A549 (cell line): ENCODE measurements at regions not wholly inside any gene's neighbourhood (a gene's known extent, or its start where the extent isn't known, plus 50 kb on each side); places are given as distances from the start of the nearest gene placed in this dataset.

Source experiments
- ATAC-seq, 2 experiments: fragments of 200-7000 bp in 1 of 2; fragments of >200 bp in 1 of 2; cut with Nextera tagmentation in 1 of 2; cut with Tn5 transposase in 1 of 2; 3 replicates each; pipeline versions ENCODE4 v1.8.0 to v1.9.1; 2018 to 2020; ENCODE audit warnings: mild to moderate bottlenecking in 1 of 2, moderate library complexity in 1 of 2
- CTCF ChIA-PET: fragments of 300-600 bp; sonication (Branson Sonifier 250); formaldehyde crosslinking; extraction: SDS; loops from one replicate; lab custom pipeline; 2021; ENCODE audit warnings: antibody characterized with exemption, inconsistent platforms; lab: Yijun Ruan, JAX
- POLR2A ChIA-PET: fragments of 350-600 bp; formaldehyde crosslinking; extraction: SDS; loops from one replicate; lab custom pipeline; 2021; ENCODE audit warnings: antibody characterized with exemption, inconsistent platforms; lab: Yijun Ruan, JAX
- DNase-seq, 2 experiments: peaks; one replicate each; pipeline versions ENCODE4 v3.0.0 to v3.0.0-alpha.2; 2011 to 2016; ENCODE audit warnings: low read depth in 1 of 2, low spot score in 1 of 2
- FAIRE-seq: peaks from 2 replicates; lab custom pipeline; 2011; peaks lifted over from hg19 to GRCh38; lab: Jason Lieb, UNC
- H3K27ac ChIP-seq, 2 experiments: fragments of >200 bp; sonication (Bioruptor Twin); formaldehyde crosslinking; 3 replicates each; pipeline ENCODE4 v1.5.1; 2016 to 2017
- H3K4me1 ChIP-seq: fragments of >200 bp; sonication (Bioruptor Twin); formaldehyde crosslinking; 3 replicates; pipeline ENCODE4 v1.6.1; 2016
- H3K4me2 ChIP-seq: fragments of >200 bp; sonication (Bioruptor Twin); formaldehyde crosslinking; 3 replicates; pipeline ENCODE4 v1.6.1; 2016
- H3K4me3 ChIP-seq: fragments of >200 bp; sonication (Bioruptor Twin); formaldehyde crosslinking; 3 replicates; pipeline ENCODE4 v1.5.1; 2016
- H3K9me3 ChIP-seq: fragments of >200 bp; sonication (Bioruptor Twin); formaldehyde crosslinking; 3 replicates; pipeline ENCODE4 v1.6.1; 2016
- BHLHE40 ChIP-seq: IDR thresholded peaks from 2 replicates; pipeline ENCODE4 v1.6.1; 2012; ENCODE audit warnings: low read depth, low read length, inconsistent platforms
- CBX2 ChIP-seq: fragments of 200-600 bp; sonication (generic); IDR thresholded peaks from 2 replicates; pipeline ENCODE4 v1.6.1; 2016; ENCODE audit warnings: low read depth, mild to moderate bottlenecking, borderline replicate concordance
- CBX8 ChIP-seq: fragments of 200-600 bp; sonication (generic); IDR thresholded peaks from 2 replicates; pipeline ENCODE4 v1.6.1; 2016
- CEBPB ChIP-seq, 2 experiments: fragments of >200 bp in 1 of 2; sonication (Bioruptor Twin) in 1 of 2; formaldehyde crosslinking in 1 of 2; IDR thresholded peaks; 2 replicates each; pipeline ENCODE4 v1.6.1; 2012 to 2016
- GATA3 ChIP-seq: IDR thresholded peaks from 2 replicates; pipeline ENCODE4 v1.6.1; 2012; ENCODE audit warnings: borderline replicate concordance
- HDAC2 ChIP-seq: fragments of 200-600 bp; sonication (generic); IDR thresholded peaks from 2 replicates; pipeline ENCODE4 v1.6.1; 2016
- HOXA7 ChIP-seq: fragments of 250-450 bp; sonication (Bioruptor Pico); IDR thresholded peaks from 2 replicates; pipeline ENCODE4 v1.5.0; 2020; ENCODE audit warnings: mild to moderate bottlenecking, moderate library complexity
- HOXB5 ChIP-seq: fragments of 250-450 bp; sonication (Bioruptor Pico); IDR thresholded peaks from 2 replicates; pipeline ENCODE4 v1.5.0; 2020; ENCODE audit warnings: mild to moderate bottlenecking, moderate library complexity
- JUN ChIP-seq, 2 experiments: fragments of >200 bp; sonication (Bioruptor Twin); formaldehyde crosslinking; IDR thresholded peaks; 2 replicates in 1 of 2; 3 replicates in 1 of 2; pipeline ENCODE4 v1.6.1; 2016 to 2017
- MAFK ChIP-seq: fragments of 450-650 bp; IDR thresholded peaks from 2 replicates; pipeline ENCODE4 v1.6.1; 2014; ENCODE audit not compliant: partially characterized antibody
- MAZ ChIP-seq: fragments of 150-350 bp; IDR thresholded peaks from 2 replicates; pipeline ENCODE4 v1.6.1; 2014; ENCODE audit warnings: antibody characterized with exemption, low read depth, low read length, borderline replicate concordance
- MYC ChIP-seq: IDR thresholded peaks from 2 replicates; pipeline ENCODE4 v1.6.1; 2012; ENCODE audit warnings: mild to moderate bottlenecking, inconsistent platforms, low read length, improper control_type of control experiment, borderline replicate concordance
- NFE2L2 ChIP-seq: fragments of 150-350 bp; conservative IDR thresholded peaks from 2 replicates; pipeline ENCODE4 v1.6.1; 2014; ENCODE audit warnings: low read length
- NR3C1 ChIP-seq: fragments of >200 bp; sonication (Bioruptor Twin); formaldehyde crosslinking; IDR thresholded peaks from 3 replicates; pipeline ENCODE4 v1.6.1; 2017
- PHF8 ChIP-seq: fragments of 200-600 bp; sonication (generic); IDR thresholded peaks from 2 replicates; pipeline ENCODE4 v1.6.1; 2016; ENCODE audit warnings: low read depth, mild to moderate bottlenecking, antibody characterized with exemption, moderate library complexity, borderline replicate concordance
- RFX5 ChIP-seq: fragments of 450-650 bp; IDR thresholded peaks from 2 replicates; pipeline ENCODE4 v1.7.1; 2014; ENCODE audit warnings: antibody characterized with exemption, mild to moderate bottlenecking, moderate library complexity
- RNF2 ChIP-seq: fragments of 200-600 bp; sonication (generic); IDR thresholded peaks from 2 replicates; pipeline ENCODE4 v1.6.1; 2016; ENCODE audit warnings: low read depth, mild to moderate bottlenecking, antibody characterized with exemption, moderate library complexity, borderline replicate concordance
- SREBF2 ChIP-seq: fragments of 450-650 bp; IDR thresholded peaks from 2 replicates; pipeline ENCODE4 v1.6.1; 2014; ENCODE audit warnings: mild to moderate bottlenecking, moderate library complexity
- ZSCAN20 ChIP-seq: fragments of 250-450 bp; sonication (Bioruptor Pico); IDR thresholded peaks from 2 replicates; pipeline ENCODE4 v1.8.0; 2022; ENCODE audit warnings: mild to moderate bottlenecking, moderate library complexity
- WGBS: methylation state at CpG from one replicate; pipeline ENCODE4 v1.1.6; 2017; ENCODE audit errors: missing lambda C conversion rate; 5-methylcytosine and 5-hydroxymethylcytosine counted together
- TF ChIP-seq, protein P1 (sequence below): fragments of 150-350 bp; IDR thresholded peaks from 2 replicates; pipeline ENCODE4 v1.6.1; 2014; ENCODE audit warnings: low read depth, mild to moderate bottlenecking, low read length
- TF ChIP-seq, protein P2 (sequence below): fragments of >200 bp; sonication (Bioruptor Twin); formaldehyde crosslinking; IDR thresholded peaks from 2 replicates; pipeline ENCODE4 v1.6.1; 2016
- TF ChIP-seq, protein P3 (sequence below): fragments of 250-450 bp; sonication (Bioruptor Pico); IDR thresholded peaks from 2 replicates; pipeline ENCODE4 v1.5.0; 2020; ENCODE audit warnings: low read depth, mild to moderate bottlenecking, moderate library complexity
- TF ChIP-seq, protein P4 (sequence below): IDR thresholded peaks from 2 replicates; pipeline ENCODE4 v1.6.1; 2012
- TF ChIP-seq, protein P5 (sequence below): fragments of 250-450 bp; sonication (Bioruptor Pico); IDR thresholded peaks from 2 replicates; pipeline ENCODE4 v1.5.0; 2021; ENCODE audit warnings: mild to moderate bottlenecking, moderate library complexity, borderline replicate concordance
- TF ChIP-seq, protein P6 (sequence below): fragments of >200 bp; sonication (Bioruptor Twin); formaldehyde crosslinking; IDR thresholded peaks from 3 replicates; pipeline ENCODE4 v1.5.1; 2016
- TF ChIP-seq, protein P7 (sequence below): fragments of 200-600 bp; sonication (generic); IDR thresholded peaks from 2 replicates; pipeline ENCODE4 v1.6.1; 2016; ENCODE audit warnings: antibody characterized with exemption, mild to moderate bottlenecking, moderate library complexity
- TF ChIP-seq, protein P8 (sequence below): IDR thresholded peaks from 2 replicates; pipeline ENCODE4 v1.6.1; 2012

DNA sequence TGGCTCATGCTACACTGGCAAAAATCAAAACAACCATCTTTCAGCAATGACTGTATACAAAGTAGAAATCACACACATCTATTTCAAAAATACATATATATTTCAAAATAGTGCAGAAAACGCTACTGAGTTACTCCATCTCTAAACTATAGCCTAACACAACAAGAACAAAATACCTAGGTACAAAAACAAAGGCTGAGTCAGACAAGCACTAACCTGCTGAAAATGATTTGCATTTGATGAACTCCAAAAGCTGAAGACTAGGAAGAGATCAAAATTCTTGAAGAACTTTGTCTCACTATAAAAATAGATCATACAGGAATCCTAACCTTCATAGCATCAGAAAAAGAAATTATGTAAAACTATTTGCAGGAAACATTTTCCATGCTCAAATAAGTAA is 381.6 kb downstream of the EFNB2 start (continued):
- TF ChIP-seq, protein P1, sequence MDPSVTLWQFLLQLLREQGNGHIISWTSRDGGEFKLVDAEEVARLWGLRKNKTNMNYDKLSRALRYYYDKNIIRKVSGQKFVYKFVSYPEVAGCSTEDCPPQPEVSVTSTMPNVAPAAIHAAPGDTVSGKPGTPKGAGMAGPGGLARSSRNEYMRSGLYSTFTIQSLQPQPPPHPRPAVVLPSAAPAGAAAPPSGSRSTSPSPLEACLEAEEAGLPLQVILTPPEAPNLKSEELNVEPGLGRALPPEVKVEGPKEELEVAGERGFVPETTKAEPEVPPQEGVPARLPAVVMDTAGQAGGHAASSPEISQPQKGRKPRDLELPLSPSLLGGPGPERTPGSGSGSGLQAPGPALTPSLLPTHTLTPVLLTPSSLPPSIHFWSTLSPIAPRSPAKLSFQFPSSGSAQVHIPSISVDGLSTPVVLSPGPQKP = no peak
- no peak for TF ChIP-seq JUN (IDR thresholded peaks at IDR 0.05)
- TF ChIP-seq, protein P2, sequence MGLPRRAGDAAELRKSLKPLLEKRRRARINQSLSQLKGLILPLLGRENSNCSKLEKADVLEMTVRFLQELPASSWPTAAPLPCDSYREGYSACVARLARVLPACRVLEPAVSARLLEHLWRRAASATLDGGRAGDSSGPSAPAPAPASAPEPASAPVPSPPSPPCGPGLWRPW = no peak

DNA sequence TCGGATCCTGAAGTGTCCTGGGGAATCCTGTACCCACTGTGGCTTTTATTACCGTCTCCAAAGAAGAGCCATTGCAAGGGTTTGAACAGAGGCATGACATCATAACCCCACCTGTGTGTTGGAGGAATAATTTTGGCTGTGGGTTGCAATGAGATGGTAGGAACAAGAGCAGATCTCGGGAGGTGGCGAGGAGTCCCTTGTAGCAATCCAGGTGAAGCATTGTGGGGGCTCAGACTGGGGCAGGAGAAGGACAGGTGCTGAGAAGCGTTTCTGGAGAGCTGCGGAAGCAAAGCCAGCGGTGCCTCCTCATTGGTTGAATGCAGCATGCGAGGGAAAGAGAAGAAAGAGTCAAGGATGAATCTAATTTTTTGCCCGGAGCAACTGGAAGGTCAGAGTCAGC is 382.4 kb downstream of the EFNB2 start:
- no peak for TF ChIP-seq MAFK
- TF ChIP-seq MAZ = no peak
- no peak for TF ChIP-seq ZSCAN20
- TF ChIP-seq HOXB5 (CRISPR knock-in tag) = no peak
- no peak for TF ChIP-seq CBX2
- TF ChIP-seq RNF2 = no peak
- no peak for TF ChIP-seq BHLHE40
- TF ChIP-seq CBX8 = no peak
- no peak for TF ChIP-seq HOXA7 (CRISPR knock-in tag)
- TF ChIP-seq, protein P3, sequence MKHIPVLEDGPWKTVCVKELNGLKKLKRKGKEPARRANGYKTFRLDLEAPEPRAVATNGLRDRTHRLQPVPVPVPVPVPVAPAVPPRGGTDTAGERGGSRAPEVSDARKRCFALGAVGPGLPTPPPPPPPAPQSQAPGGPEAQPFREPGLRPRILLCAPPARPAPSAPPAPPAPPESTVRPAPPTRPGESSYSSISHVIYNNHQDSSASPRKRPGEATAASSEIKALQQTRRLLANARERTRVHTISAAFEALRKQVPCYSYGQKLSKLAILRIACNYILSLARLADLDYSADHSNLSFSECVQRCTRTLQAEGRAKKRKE (CRISPR knock-in tag) = no peak
- TF ChIP-seq, protein P4, sequence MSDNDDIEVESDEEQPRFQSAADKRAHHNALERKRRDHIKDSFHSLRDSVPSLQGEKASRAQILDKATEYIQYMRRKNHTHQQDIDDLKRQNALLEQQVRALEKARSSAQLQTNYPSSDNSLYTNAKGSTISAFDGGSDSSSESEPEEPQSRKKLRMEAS = no peak
- no peak for TF ChIP-seq CEBPB (IDR thresholded peaks at IDR 0.05)
- TF ChIP-seq SREBF2 = no peak
- no peak for TF ChIP-seq PHF8
- no peak for TF ChIP-seq MYC

DNA sequence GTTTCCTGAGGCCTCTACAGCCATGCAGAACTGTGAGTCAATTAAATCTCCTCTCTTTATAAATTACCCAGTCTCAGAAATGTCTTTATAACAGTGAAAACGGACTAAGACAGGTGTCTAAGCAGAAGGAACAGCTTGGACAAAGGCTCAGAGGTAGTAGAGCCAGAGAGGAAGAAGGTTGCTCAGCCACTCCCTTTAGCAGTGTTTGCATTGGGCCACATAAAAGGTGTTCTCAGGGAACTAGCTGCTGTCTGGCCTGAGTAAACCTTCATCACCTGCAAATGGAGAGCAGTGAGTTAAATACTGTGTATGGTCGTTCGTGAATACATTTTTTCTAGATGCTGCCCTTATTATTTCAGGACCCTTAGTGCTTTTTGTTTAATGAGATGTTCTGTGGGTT is 383.4 kb downstream of the EFNB2 start:
- Histone ChIP-seq H3K4me2 (peak overlapping the region; percentile 44), H3K4me3 (no peak overlapping the region), H3K4me1 (peaks cover 24% of the 10 kb centered on the region; the same call in 2 of the 3 replicates), H3K27ac (peak overlapping the region; percentile 57 to 61; a peak in 5 of 6 replicates), H3K9me3 (no peaks in the 10 kb centered on the region)
- ChIA-PET POLR2A (no interaction called here), CTCF (no interaction called here)
- 55% methylated on average over 3 of the region's 3 CpGs for WGBS
- ATAC-seq (no peak), FAIRE-seq (no peak), DNase-seq (no peak)
- TF ChIP-seq, protein P5, sequence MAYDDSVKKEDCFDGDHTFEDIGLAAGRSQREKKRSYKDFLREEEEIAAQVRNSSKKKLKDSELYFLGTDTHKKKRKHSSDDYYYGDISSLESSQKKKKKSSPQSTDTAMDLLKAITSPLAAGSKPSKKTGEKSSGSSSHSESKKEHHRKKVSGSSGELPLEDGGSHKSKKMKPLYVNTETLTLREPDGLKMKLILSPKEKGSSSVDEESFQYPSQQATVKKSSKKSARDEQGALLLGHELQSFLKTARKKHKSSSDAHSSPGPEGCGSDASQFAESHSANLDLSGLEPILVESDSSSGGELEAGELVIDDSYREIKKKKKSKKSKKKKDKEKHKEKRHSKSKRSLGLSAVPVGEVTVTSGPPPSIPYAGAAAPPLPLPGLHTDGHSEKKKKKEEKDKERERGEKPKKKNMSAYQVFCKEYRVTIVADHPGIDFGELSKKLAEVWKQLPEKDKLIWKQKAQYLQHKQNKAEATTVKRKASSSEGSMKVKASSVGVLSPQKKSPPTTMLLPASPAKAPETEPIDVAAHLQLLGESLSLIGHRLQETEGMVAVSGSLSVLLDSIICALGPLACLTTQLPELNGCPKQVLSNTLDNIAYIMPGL (CRISPR knock-in tag) = no peak
- TF ChIP-seq GATA3 (no peak), MAFK (no peak), RFX5 (no peak), NR3C1 (no peak), NFE2L2 (no peak), HDAC2 (no peak)
- TF ChIP-seq, protein P6, sequence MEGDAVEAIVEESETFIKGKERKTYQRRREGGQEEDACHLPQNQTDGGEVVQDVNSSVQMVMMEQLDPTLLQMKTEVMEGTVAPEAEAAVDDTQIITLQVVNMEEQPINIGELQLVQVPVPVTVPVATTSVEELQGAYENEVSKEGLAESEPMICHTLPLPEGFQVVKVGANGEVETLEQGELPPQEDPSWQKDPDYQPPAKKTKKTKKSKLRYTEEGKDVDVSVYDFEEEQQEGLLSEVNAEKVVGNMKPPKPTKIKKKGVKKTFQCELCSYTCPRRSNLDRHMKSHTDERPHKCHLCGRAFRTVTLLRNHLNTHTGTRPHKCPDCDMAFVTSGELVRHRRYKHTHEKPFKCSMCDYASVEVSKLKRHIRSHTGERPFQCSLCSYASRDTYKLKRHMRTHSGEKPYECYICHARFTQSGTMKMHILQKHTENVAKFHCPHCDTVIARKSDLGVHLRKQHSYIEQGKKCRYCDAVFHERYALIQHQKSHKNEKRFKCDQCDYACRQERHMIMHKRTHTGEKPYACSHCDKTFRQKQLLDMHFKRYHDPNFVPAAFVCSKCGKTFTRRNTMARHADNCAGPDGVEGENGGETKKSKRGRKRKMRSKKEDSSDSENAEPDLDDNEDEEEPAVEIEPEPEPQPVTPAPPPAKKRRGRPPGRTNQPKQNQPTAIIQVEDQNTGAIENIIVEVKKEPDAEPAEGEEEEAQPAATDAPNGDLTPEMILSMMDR = no peak
- TF ChIP-seq, protein P7, sequence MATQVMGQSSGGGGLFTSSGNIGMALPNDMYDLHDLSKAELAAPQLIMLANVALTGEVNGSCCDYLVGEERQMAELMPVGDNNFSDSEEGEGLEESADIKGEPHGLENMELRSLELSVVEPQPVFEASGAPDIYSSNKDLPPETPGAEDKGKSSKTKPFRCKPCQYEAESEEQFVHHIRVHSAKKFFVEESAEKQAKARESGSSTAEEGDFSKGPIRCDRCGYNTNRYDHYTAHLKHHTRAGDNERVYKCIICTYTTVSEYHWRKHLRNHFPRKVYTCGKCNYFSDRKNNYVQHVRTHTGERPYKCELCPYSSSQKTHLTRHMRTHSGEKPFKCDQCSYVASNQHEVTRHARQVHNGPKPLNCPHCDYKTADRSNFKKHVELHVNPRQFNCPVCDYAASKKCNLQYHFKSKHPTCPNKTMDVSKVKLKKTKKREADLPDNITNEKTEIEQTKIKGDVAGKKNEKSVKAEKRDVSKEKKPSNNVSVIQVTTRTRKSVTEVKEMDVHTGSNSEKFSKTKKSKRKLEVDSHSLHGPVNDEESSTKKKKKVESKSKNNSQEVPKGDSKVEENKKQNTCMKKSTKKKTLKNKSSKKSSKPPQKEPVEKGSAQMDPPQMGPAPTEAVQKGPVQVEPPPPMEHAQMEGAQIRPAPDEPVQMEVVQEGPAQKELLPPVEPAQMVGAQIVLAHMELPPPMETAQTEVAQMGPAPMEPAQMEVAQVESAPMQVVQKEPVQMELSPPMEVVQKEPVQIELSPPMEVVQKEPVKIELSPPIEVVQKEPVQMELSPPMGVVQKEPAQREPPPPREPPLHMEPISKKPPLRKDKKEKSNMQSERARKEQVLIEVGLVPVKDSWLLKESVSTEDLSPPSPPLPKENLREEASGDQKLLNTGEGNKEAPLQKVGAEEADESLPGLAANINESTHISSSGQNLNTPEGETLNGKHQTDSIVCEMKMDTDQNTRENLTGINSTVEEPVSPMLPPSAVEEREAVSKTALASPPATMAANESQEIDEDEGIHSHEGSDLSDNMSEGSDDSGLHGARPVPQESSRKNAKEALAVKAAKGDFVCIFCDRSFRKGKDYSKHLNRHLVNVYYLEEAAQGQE = no peak
- TF ChIP-seq, protein P8, sequence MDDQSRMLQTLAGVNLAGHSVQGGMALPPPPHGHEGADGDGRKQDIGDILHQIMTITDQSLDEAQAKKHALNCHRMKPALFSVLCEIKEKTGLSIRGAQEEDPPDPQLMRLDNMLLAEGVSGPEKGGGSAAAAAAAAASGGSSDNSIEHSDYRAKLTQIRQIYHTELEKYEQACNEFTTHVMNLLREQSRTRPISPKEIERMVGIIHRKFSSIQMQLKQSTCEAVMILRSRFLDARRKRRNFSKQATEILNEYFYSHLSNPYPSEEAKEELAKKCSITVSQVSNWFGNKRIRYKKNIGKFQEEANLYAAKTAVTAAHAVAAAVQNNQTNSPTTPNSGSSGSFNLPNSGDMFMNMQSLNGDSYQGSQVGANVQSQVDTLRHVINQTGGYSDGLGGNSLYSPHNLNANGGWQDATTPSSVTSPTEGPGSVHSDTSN = no peak

More for the DNA sequence above, 382.4 kb downstream of the EFNB2 start:
- Histone ChIP-seq H3K4me1 (peaks cover 24% of the 10 kb centered on the region; the same call in 2 of the 3 replicates), H3K4me3 (no peak overlapping the region), H3K27ac (no peak overlapping the region; a peak in 1 of 6 replicates), H3K4me2 (no peak overlapping the region), H3K9me3 (no peaks in the 10 kb centered on the region)
- DNase-seq = no peak
- ATAC-seq = no peak
- POLR2A ChIA-PET = no interaction called here
- FAIRE-seq = no peak
- CTCF ChIA-PET = no interaction called here
- WGBS = 68% methylated on average over 9 of the region's 9 CpGs
